ENCODE measurements at regions not wholly inside any gene's neighbourhood (a gene's known extent, or its start where the extent isn't known, plus 50 kb on each side); places are given as distances from the start of the nearest gene placed in this dataset.

- DNase-seq, result no peak
Measured at GRCh38 chr1:218946147-218946546, 227.5 kb upstream of the LYPLAL1 start.

GRCh38 chr1:218948446-218948845 lies 225.2 kb upstream of the LYPLAL1 start:
- no peak for DNase-seq

- no peak for DNase-seq
Measured at GRCh38 chr1:218953386-218953785, 220.3 kb upstream of the LYPLAL1 start.

GRCh38 chr1:218957971-218958370 lies 215.7 kb upstream of the LYPLAL1 start:
- DNase-seq, result no peak

- DNase-seq, result no peak
Measured at GRCh38 chr1:218959784-218960183, 213.9 kb upstream of the LYPLAL1 start.

- peak; percentile 33 for DNase-seq
Measured at GRCh38 chr1:218964471-218965185, 209.1 kb upstream of the LYPLAL1 start.

GRCh38 chr1:218965821-218966220 lies 207.9 kb upstream of the LYPLAL1 start:
- DNase-seq, result no peak

GRCh38 chr1:218967254-218967653 lies 206.4 kb upstream of the LYPLAL1 start:
- DNase-seq, result no peak

- DNase-seq, result peak; percentile 41
Measured at GRCh38 chr1:218967836-218968235, 205.8 kb upstream of the LYPLAL1 start.

- DNase-seq, result peak; percentile 26
Measured at GRCh38 chr1:218969006-218969405, 204.7 kb upstream of the LYPLAL1 start.

- no peak for DNase-seq
Measured at GRCh38 chr1:218970397-218970990, 203.2 kb upstream of the LYPLAL1 start.

- DNase-seq, result peak; percentile 43
Measured at GRCh38 chr1:218971156-218971555, 202.5 kb upstream of the LYPLAL1 start.

GRCh38 chr1:218980881-218981280 lies 192.8 kb upstream of the LYPLAL1 start:
- DNase-seq, result no peak

- no peak for DNase-seq
Measured at GRCh38 chr1:218982482-218982881, 191.2 kb upstream of the LYPLAL1 start.

- no peak for DNase-seq
Measured at GRCh38 chr1:218983433-218983832, 190.2 kb upstream of the LYPLAL1 start.

- DNase-seq, result no peak
Measured at GRCh38 chr1:218983848-218984247, 189.8 kb upstream of the LYPLAL1 start.

- DNase-seq, result no peak
Measured at GRCh38 chr1:218985424-218985984, 188.2 kb upstream of the LYPLAL1 start.

- no peak for DNase-seq
Measured at GRCh38 chr1:218986816-218987215, 186.9 kb upstream of the LYPLAL1 start.

- no peak for DNase-seq
Measured at GRCh38 chr1:218990019-218990418, 183.7 kb upstream of the LYPLAL1 start.

- DNase-seq, result no peak
Measured at GRCh38 chr1:218991089-218991488, 182.6 kb upstream of the LYPLAL1 start.

GRCh38 chr1:218994615-218995014 lies 179.1 kb upstream of the LYPLAL1 start:
- DNase-seq, result no peak

GRCh38 chr1:218995091-218995665 lies 178.5 kb upstream of the LYPLAL1 start:
- DNase-seq, result no peak

- no peak for DNase-seq
Measured at GRCh38 chr1:218996362-218996761, 177.3 kb upstream of the LYPLAL1 start.

GRCh38 chr1:219000005-219000404 lies 173.7 kb upstream of the LYPLAL1 start:
- no peak for DNase-seq

Measured in fibroblast of upper back skin (primary cell).